ENCODE measurements at regions not wholly inside any gene's neighbourhood (a gene's known extent, or its start where the extent isn't known, plus 50 kb on each side); places are given as distances from the start of the nearest gene placed in this dataset.

- Histone ChIP-seq H2BK12ac (ENCODE audit: low read depth, low read length) (no peak overlapping the region), H3K23ac (ENCODE audit: insufficient read length) (no peak overlapping the region), H3K79me2 (ENCODE audit: control insufficient read depth in 1 of 2, insufficient read depth in 2 of 2, low read length in 2 of 2) (no peaks in the 10 kb centered on the region), H2AFZ (ENCODE audit: low read length) (no peak overlapping the region), H2BK15ac (ENCODE audit: low read length) (no peak overlapping the region), H3K79me1 (ENCODE audit: low read depth, low read length) (no peaks in the 10 kb centered on the region), H3K27me3 (replicated peaks in 1 of 4; ENCODE audit: control insufficient read depth in 3 of 4, extremely low read depth in 1 of 4, insufficient read depth in 3 of 4, low read length in 3 of 4) (no peaks in the 10 kb centered on the region), H4K91ac (replicated peaks; ENCODE audit: insufficient read length, low read length) (no peak overlapping the region), H2BK120ac (replicated peaks; ENCODE audit: low read depth, low read length) (no peak overlapping the region), H3K18ac (ENCODE audit: extremely low read depth, low read length) (no peak overlapping the region), H3K9me3 (ENCODE audit: insufficient read depth in 2 of 2, low read depth in 1 of 2, low read length in 1 of 2) (no peaks in the 10 kb centered on the region), H3K27ac (ENCODE audit: low read depth, low read length) (no peak overlapping the region), H2BK5ac (ENCODE audit: low read depth, low read length) (no peak overlapping the region), H3K4me3 (ENCODE audit: extremely low read depth in 1 of 4, insufficient read depth in 2 of 4, low read depth in 3 of 4, low read length in 4 of 4) (no peak overlapping the region), H2AK5ac (ENCODE audit: low read depth, low read length) (no peak overlapping the region), H3K9ac (replicated peaks in 1 of 4; ENCODE audit: extremely low read depth in 1 of 4, low read depth in 3 of 4, low read length in 3 of 4) (no peak overlapping the region), H3K23me2 (ENCODE audit: low read depth, low read length) (no peaks in the 10 kb centered on the region), H2BK20ac (ENCODE audit: low read length) (no peak overlapping the region), H3K4me1 (replicated peaks in 1 of 4; ENCODE audit: control insufficient read depth in 3 of 4, insufficient read depth in 4 of 4, low read length in 3 of 4) (no peaks in the 10 kb centered on the region), H3K56ac (replicated peaks; ENCODE audit: insufficient read length, low read depth, low read length) (no peak overlapping the region), H4K5ac (ENCODE audit: insufficient read length, low read depth, low read length) (no peak overlapping the region), H3K14ac (ENCODE audit: insufficient read length) (no peak overlapping the region), H4K8ac (ENCODE audit: extremely low read depth, insufficient read depth, low read length) (no peak overlapping the region), H3K36me3 (ENCODE audit: control insufficient read depth in 2 of 4, insufficient read depth in 4 of 4, low read length in 3 of 4) (no peaks in the 10 kb centered on the region), H3K4ac (replicated peaks; ENCODE audit: insufficient read length, low read depth, low read length) (no peak overlapping the region), H3K4me2 (ENCODE audit: insufficient read depth in 1 of 2, low read depth in 2 of 2, low read length in 2 of 2) (no peak overlapping the region), H4K20me1 (replicated peaks in 1 of 2; ENCODE audit: control insufficient read depth in 1 of 2, insufficient read depth in 2 of 2, low read length in 2 of 2) (no peaks in the 10 kb centered on the region)
- 90% methylated on average over 1 of the region's 1 CpG; no CpG with 5 or more reads in 1 of the 2 experiments for WGBS, 2 experiments (ENCODE audit: extremely low coverage in 1 of 2, insufficient coverage in 1 of 2, insufficient read length in 1 of 2, insufficient replicate concordance in 2 of 2, low coverage in 1 of 2, low lambda C conversion rate in 2 of 2, missing lambda C conversion rate in 1 of 2)
- TF ChIP-seq TAF7 (optimal IDR thresholded peaks at IDR 0.05; ENCODE audit: borderline replicate concordance, low read depth, low read length) (no peak), MAFK (IDR thresholded peaks at IDR 0.05; ENCODE audit: low read depth, low read length) (no peak), SP2 (IDR thresholded peaks at IDR 0.05; ENCODE audit: low read length) (no peak), BRCA1 (IDR thresholded peaks at IDR 0.05; ENCODE audit: low read depth, low read length) (no peak), SRF (IDR thresholded peaks at IDR 0.05; ENCODE audit: low read depth, low read length) (no peak), PHF8 (conservative IDR thresholded peaks at IDR 0.05; ENCODE audit: low read depth, low read length) (no peak), SIRT6 (IDR thresholded peaks at IDR 0.05; ENCODE audit: low read length) (no peak), SP4 (IDR thresholded peaks at IDR 0.05; ENCODE audit: low read length) (no peak), HDAC6 (IDR thresholded peaks at IDR 0.05; ENCODE audit: low read depth, low read length) (no peak), CHD1 (IDR thresholded peaks at IDR 0.05; ENCODE audit: low read depth, low read length) (no peak), ASH2L (IDR thresholded peaks at IDR 0.05; ENCODE audit: low read length) (no peak)
- TF ChIP-seq, protein P1, sequence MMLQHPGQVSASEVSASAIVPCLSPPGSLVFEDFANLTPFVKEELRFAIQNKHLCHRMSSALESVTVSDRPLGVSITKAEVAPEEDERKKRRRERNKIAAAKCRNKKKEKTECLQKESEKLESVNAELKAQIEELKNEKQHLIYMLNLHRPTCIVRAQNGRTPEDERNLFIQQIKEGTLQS (IDR thresholded peaks at IDR 0.05; ENCODE audit: insufficient read depth, low read depth, low read length) = no peak
- POLR2A ChIA-PET (ENCODE audit: partially characterized antibody) = no interaction called here
- CTCF ChIA-PET (ENCODE audit: partially characterized antibody) = no interaction called here
- FAIRE-seq (no peak), DNase-seq (ENCODE audit: low read depth in 1 of 2, low spot score in 2 of 2) (no peak)
These were observed 456.5 kb upstream of the ADGRL3 start for GRCh38 chr4:60743654-60744053.
